Endothelial cell of umbilical vein (primary cell): ENCODE measurements at regions not wholly inside any gene's neighbourhood (a gene's known extent, or its start where the extent isn't known, plus 50 kb on each side); places are given as distances from the start of the nearest gene placed in this dataset.
"Not testable (repeated sequence)": the region's sequence is repeated elsewhere in the genome, so short reads cannot be mapped to it uniquely, and the experiment has no call there.

Experiments used
- FOS ChIP-seq: IDR thresholded peaks from 2 replicates; pipeline ENCODE4 v1.6.1; 2011; ENCODE audit warnings: mild to moderate bottlenecking, low read length, moderate library complexity, borderline replicate concordance; ENCODE audit not compliant: insufficient read depth
- GATA2 ChIP-seq: IDR thresholded peaks from 2 replicates; pipeline ENCODE4 v1.7.0; 2011; ENCODE audit warnings: low read depth, mild to moderate bottlenecking, moderate library complexity, mixed read lengths, low read length; ENCODE audit not compliant: insufficient read length, insufficient read depth
- POLR2A ChIP-seq: IDR thresholded peaks from 2 replicates; pipeline ENCODE4 v1.6.1; 2012; ENCODE audit warnings: low read depth, mild to moderate bottlenecking, control low read depth, low read length
- POLR2AphosphoS5 ChIP-seq: IDR thresholded peaks from 2 replicates; pipeline ENCODE4 v1.6.1; 2012; ENCODE audit warnings: low read depth, mild to moderate bottlenecking, control low read depth, low read length, moderate library complexity; ENCODE audit not compliant: insufficient read depth
- TF ChIP-seq, protein P1 (sequence below), 2 donors: IDR thresholded peaks; 1 replicate in 1 of 2; 2 replicates in 1 of 2; pipeline ENCODE4 v1.5.1; 2011; ENCODE audit warnings: low read length in 2 of 2, mild to moderate bottlenecking in 2 of 2, moderate library complexity in 2 of 2, control low read depth in 1 of 2, inconsistent platforms in 1 of 2, low read depth in 1 of 2; ENCODE audit not compliant: insufficient read depth in 1 of 2; ENCODE audit errors: extremely low read depth in 1 of 2
- TF ChIP-seq, protein P2 (sequence below): IDR thresholded peaks from 2 replicates; pipeline ENCODE4 v1.6.1; 2011; ENCODE audit not compliant: insufficient read depth, insufficient read length

DNA sequence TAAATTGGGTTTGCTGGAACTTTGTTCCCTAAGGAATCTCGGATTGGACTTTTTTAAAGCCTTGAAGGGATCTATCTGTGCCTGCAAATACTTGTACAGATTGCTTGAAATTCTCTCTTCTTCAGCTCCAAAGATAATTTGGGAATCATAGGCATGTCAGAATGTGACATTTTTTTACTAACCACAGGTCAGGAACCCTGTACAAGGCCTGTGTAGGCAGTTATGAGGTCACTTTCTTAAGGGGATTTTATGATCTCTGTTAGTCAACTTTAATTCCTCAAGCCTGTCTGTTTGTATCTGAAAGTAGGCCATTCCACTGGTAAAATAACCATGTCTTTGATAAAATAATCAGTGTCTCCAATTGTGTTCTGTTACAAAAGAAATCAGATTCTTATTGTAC lies 369.9 kb upstream of the NPAP1 start:
- TF ChIP-seq GATA2, POLR2A, FOS, POLR2AphosphoS5: not testable (repeated sequence)
- TF ChIP-seq, protein P1, sequence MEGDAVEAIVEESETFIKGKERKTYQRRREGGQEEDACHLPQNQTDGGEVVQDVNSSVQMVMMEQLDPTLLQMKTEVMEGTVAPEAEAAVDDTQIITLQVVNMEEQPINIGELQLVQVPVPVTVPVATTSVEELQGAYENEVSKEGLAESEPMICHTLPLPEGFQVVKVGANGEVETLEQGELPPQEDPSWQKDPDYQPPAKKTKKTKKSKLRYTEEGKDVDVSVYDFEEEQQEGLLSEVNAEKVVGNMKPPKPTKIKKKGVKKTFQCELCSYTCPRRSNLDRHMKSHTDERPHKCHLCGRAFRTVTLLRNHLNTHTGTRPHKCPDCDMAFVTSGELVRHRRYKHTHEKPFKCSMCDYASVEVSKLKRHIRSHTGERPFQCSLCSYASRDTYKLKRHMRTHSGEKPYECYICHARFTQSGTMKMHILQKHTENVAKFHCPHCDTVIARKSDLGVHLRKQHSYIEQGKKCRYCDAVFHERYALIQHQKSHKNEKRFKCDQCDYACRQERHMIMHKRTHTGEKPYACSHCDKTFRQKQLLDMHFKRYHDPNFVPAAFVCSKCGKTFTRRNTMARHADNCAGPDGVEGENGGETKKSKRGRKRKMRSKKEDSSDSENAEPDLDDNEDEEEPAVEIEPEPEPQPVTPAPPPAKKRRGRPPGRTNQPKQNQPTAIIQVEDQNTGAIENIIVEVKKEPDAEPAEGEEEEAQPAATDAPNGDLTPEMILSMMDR (IDR thresholded peaks at IDR 0.05; ENCODE audit: extremely low read depth in 1 of 2, insufficient read depth in 1 of 2, low read depth in 1 of 2, low read length in 2 of 2): not testable (repeated sequence)
- TF ChIP-seq, protein P2, sequence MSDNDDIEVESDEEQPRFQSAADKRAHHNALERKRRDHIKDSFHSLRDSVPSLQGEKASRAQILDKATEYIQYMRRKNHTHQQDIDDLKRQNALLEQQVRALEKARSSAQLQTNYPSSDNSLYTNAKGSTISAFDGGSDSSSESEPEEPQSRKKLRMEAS: not testable (repeated sequence)
